ENCODE measurements at regions not wholly inside any gene's neighbourhood (a gene's known extent, or its start where the extent isn't known, plus 50 kb on each side); places are given as distances from the start of the nearest gene placed in this dataset.

GRCh38 chr5:5969942-5970483, 408.3 kb downstream of the MED10 start:
- TF ChIP-seq CTCF (IDR thresholded peaks at IDR 0.05) (no peak), POLR2A (IDR thresholded peaks at IDR 0.05) (no peak)

Measured in thyroid gland (tissue), 4 donors.